Thyroid gland (tissue), 4 donors: ENCODE measurements at regions not wholly inside any gene's neighbourhood (a gene's known extent, or its start where the extent isn't known, plus 50 kb on each side); places are given as distances from the start of the nearest gene placed in this dataset.
"Not testable (repeated sequence)": the region's sequence is repeated elsewhere in the genome, so short reads cannot be mapped to it uniquely, and the experiment has no call there.

ENCODE experiments used
- DNase-seq, 2 donors: peaks; one replicate each; pipeline ENCODE4 v3.0.0-alpha.2; 2019
- H3K27ac ChIP-seq, 3 donors: fragments of 200-600 bp; sonication (generic); 1 replicate in 2 of 3; 2 replicates in 1 of 3; pipeline ENCODE4 v1.5.1; 2016 to 2019; ENCODE audit warnings: mild to moderate bottlenecking in 1 of 3, moderate library complexity in 1 of 3
- H3K27me3 ChIP-seq: fragments of 200-600 bp; sonication (generic); one replicate; pipeline ENCODE4 v1.5.1; 2019
- H3K36me3 ChIP-seq, 2 donors: fragments of 200-600 bp; sonication (generic); one replicate each; pipeline ENCODE4 v1.5.1; 2016 to 2019
- H3K4me1 ChIP-seq, 2 donors: fragments of 200-600 bp; sonication (generic); one replicate each; pipeline ENCODE4 v1.5.1; 2017 to 2019
- H3K4me3 ChIP-seq, 3 donors: fragments of 200-600 bp; sonication (generic); replicated peaks in 1 of 3; 1 replicate in 2 of 3; 2 replicates in 1 of 3; pipeline ENCODE4 v1.5.1; 2016; ENCODE audit warnings: mild to moderate bottlenecking in 1 of 3
- H3K9me3 ChIP-seq: fragments of 200-600 bp; sonication (generic); one replicate; pipeline ENCODE4 v1.5.1; 2017
- CTCF ChIP-seq, 6 experiments: fragments of 200-600 bp in 3 of 6; fragments of 450-650 bp in 3 of 6; sonication (generic) in 3 of 6; IDR thresholded peaks; one replicate each; pipeline ENCODE4 v1.5.1; 2016 to 2019; ENCODE audit warnings: antibody characterized with exemption in 6 of 6, mild to moderate bottlenecking in 2 of 6, inconsistent platforms in 1 of 6, moderate library complexity in 1 of 6
- POLR2A ChIP-seq, 2 donors: fragments of 450-650 bp; IDR thresholded peaks; one replicate each; pipeline ENCODE4 v1.6.1; 2017; ENCODE audit warnings: antibody characterized with exemption in 2 of 2, mild to moderate bottlenecking in 2 of 2, moderate library complexity in 1 of 2
- WGBS, 2 donors: methylation state at CpG; one replicate each; pipeline ENCODE4 v1.1.5; 2017; 5-methylcytosine and 5-hydroxymethylcytosine counted together
- intact Hi-C: fragments of 100-400 bp; cut with DNase I; formaldehyde crosslinking; loops from one replicate; pipeline ENCODE4 v1.15.1; 2023

- WGBS, 2 donors, result 42 to 49% methylated on average over 3 of the region's 3 CpGs
- intact Hi-C loops, result no loop called here
Measured at GRCh38 chr21:20207335-20207734, 790.9 kb upstream of the NCAM2 start.

GRCh38 chr21:20215959-20216358 is 782.2 kb upstream of the NCAM2 start:
- H3K4me3 ChIP-seq, result no peak overlapping the region
- TF ChIP-seq CTCF (IDR thresholded peaks at IDR 0.05), result no peak
- H3K36me3 ChIP-seq, result no peaks in the 10 kb centered on the region
- H3K9me3 ChIP-seq, result no peaks in the 10 kb centered on the region
- H3K27me3 ChIP-seq, result no peaks in the 10 kb centered on the region
- no peaks in the 10 kb centered on the region for H3K4me1 ChIP-seq
- H3K27ac ChIP-seq, result no peak overlapping the region
- WGBS, 2 donors, result 88 to 92% methylated on average over 6 of the region's 6 CpGs
- intact Hi-C loops, result no loop called here
- no peak for DNase-seq

More at GRCh38 chr21:20207335-20207734, 790.9 kb upstream of the NCAM2 start:
- H3K27me3 ChIP-seq, result no peaks in the 10 kb centered on the region
- no peak for TF ChIP-seq POLR2A (IDR thresholded peaks at IDR 0.05)
- no peak for TF ChIP-seq CTCF (IDR thresholded peaks at IDR 0.05)
- no peaks in the 10 kb centered on the region for H3K36me3 ChIP-seq
- H3K27ac ChIP-seq, result no peak overlapping the region
- DNase-seq, result no peak
- H3K4me3 ChIP-seq, result no peak overlapping the region
- H3K4me1 ChIP-seq, result no peaks in the 10 kb centered on the region
- H3K9me3 ChIP-seq, result no peaks in the 10 kb centered on the region

- Histone ChIP-seq H3K27ac (no peak overlapping the region), H3K27me3 (no peaks in the 10 kb centered on the region), H3K4me1 (no peaks in the 10 kb centered on the region), H3K36me3 (no peaks in the 10 kb centered on the region), H3K9me3 (no peaks in the 10 kb centered on the region), H3K4me3 (no peak overlapping the region)
- DNase-seq, result no peak
- TF ChIP-seq CTCF (IDR thresholded peaks at IDR 0.05), result no peak
- TF ChIP-seq POLR2A (IDR thresholded peaks at IDR 0.05), result no peak
- intact Hi-C loops, result no loop called here
Measured at GRCh38 chr21:20220586-20220985, 777.6 kb upstream of the NCAM2 start.

GRCh38 chr21:20221981-20222380 is 776.2 kb upstream of the NCAM2 start:
- H3K36me3 ChIP-seq, H3K27ac ChIP-seq, DNase-seq, H3K27me3 ChIP-seq, intact Hi-C loops, H3K9me3 ChIP-seq, H3K4me3 ChIP-seq, H3K4me1 ChIP-seq: not testable (repeated sequence)
- 90 to 92% methylated on average over 12 of the region's 12 CpGs for WGBS, 2 donors

GRCh38 chr21:20236649-20237048 is 761.6 kb upstream of the NCAM2 start:
- H3K4me1 ChIP-seq, H3K4me3 ChIP-seq, H3K9me3 ChIP-seq, H3K27ac ChIP-seq, intact Hi-C loops, H3K27me3 ChIP-seq, H3K36me3 ChIP-seq, DNase-seq: not testable (repeated sequence)
- WGBS, 2 donors, result 37 to 46% methylated on average over 1 of the region's 1 CpG

- Histone ChIP-seq H3K36me3 (no peaks in the 10 kb centered on the region), H3K4me1 (no peaks in the 10 kb centered on the region), H3K4me3 (no peak overlapping the region), H3K9me3 (no peaks in the 10 kb centered on the region), H3K27me3 (no peaks in the 10 kb centered on the region), H3K27ac (no peak overlapping the region)
- intact Hi-C loops, result no loop called here
- TF ChIP-seq CTCF (IDR thresholded peaks at IDR 0.05) (no peak), POLR2A (IDR thresholded peaks at IDR 0.05) (no peak)
- 72 to 96% methylated on average over 1 of the region's 1 CpG for WGBS, 2 donors
- no peak for DNase-seq
Measured at GRCh38 chr21:20249401-20249800, 748.8 kb upstream of the NCAM2 start.
